Epithelial cell of proximal tubule (primary cell): ENCODE measurements at regions not wholly inside any gene's neighbourhood (a gene's known extent, or its start where the extent isn't known, plus 50 kb on each side); places are given as distances from the start of the nearest gene placed in this dataset.

ENCODE experiments used
- DNase-seq: peaks from one replicate; pipeline ENCODE4 v3.0.0-alpha.2; 2011; ENCODE audit warnings: low read depth
- H3K4me3 ChIP-seq: 2 replicates; pipeline ENCODE4 v1.5.1; 2011; ENCODE audit warnings: low read depth, mild to moderate bottlenecking, low read length
- CTCF ChIP-seq: conservative IDR thresholded peaks from 2 replicates; pipeline ENCODE4 v1.5.1; 2012; ENCODE audit warnings: low read depth, mild to moderate bottlenecking, low read length

- TF ChIP-seq CTCF: no peak
- DNase-seq: no peak
- H3K4me3 ChIP-seq: no peak overlapping the region
Observed at GRCh38 chr11:34564406-34564805, 50.8 kb upstream of the ELF5 start.

- H3K4me3 ChIP-seq: no peak overlapping the region
- no peak for TF ChIP-seq CTCF
- DNase-seq: no peak
Observed at GRCh38 chr11:34564807-34565241, 51.2 kb upstream of the ELF5 start.

GRCh38 chr11:34565417-34566207 lies 52.0 kb upstream of the ELF5 start:
- no peak for DNase-seq
- peak; percentile 52 for TF ChIP-seq CTCF

GRCh38 chr11:34566208-34566551 lies 52.6 kb upstream of the ELF5 start:
- H3K4me3 ChIP-seq: no peak overlapping the region
- TF ChIP-seq CTCF: no peak
- no peak for DNase-seq

More at GRCh38 chr11:34565417-34566207, 52.0 kb upstream of the ELF5 start:
- H3K4me3 ChIP-seq: no peak overlapping the region

GRCh38 chr11:34566736-34567135 lies 53.1 kb upstream of the ELF5 start:
- no peak overlapping the region for H3K4me3 ChIP-seq
- no peak for DNase-seq
- no peak for TF ChIP-seq CTCF

GRCh38 chr11:34567733-34568132 lies 53.2 kb upstream of the EHF start:
- DNase-seq: no peak
- H3K4me3 ChIP-seq: no peak overlapping the region
- TF ChIP-seq CTCF: no peak

GRCh38 chr11:34570584-34570983 lies 50.3 kb upstream of the EHF start:
- H3K4me3 ChIP-seq: no peak overlapping the region
- TF ChIP-seq CTCF: no peak
- no peak for DNase-seq
